Adrenal gland (tissue), 5 donors: ENCODE measurements at regions not wholly inside any gene's neighbourhood (a gene's known extent, or its start where the extent isn't known, plus 50 kb on each side); places are given as distances from the start of the nearest gene placed in this dataset.

Source experiments
- CTCF ChIP-seq, 6 experiments: fragments of 450-650 bp in 4 of 6; fragments of 200-600 bp in 2 of 6; sonication (generic) in 1 of 6; IDR thresholded peaks; 1 replicate in 5 of 6; 2 replicates in 1 of 6; pipeline versions ENCODE4 v1.5.1 to v1.8.0; 2016 to 2021; ENCODE audit warnings: antibody characterized with exemption in 6 of 6, mild to moderate bottlenecking in 2 of 6, moderate library complexity in 1 of 6
- POLR2A ChIP-seq, 2 donors: fragments of 450-650 bp; IDR thresholded peaks; one replicate each; pipeline ENCODE4 v1.6.1; 2017; ENCODE audit warnings: antibody characterized with exemption in 2 of 2, mild to moderate bottlenecking in 2 of 2, moderate library complexity in 1 of 2
- donor health status: DM: no; HTN: no; CAD: no.

DNA sequence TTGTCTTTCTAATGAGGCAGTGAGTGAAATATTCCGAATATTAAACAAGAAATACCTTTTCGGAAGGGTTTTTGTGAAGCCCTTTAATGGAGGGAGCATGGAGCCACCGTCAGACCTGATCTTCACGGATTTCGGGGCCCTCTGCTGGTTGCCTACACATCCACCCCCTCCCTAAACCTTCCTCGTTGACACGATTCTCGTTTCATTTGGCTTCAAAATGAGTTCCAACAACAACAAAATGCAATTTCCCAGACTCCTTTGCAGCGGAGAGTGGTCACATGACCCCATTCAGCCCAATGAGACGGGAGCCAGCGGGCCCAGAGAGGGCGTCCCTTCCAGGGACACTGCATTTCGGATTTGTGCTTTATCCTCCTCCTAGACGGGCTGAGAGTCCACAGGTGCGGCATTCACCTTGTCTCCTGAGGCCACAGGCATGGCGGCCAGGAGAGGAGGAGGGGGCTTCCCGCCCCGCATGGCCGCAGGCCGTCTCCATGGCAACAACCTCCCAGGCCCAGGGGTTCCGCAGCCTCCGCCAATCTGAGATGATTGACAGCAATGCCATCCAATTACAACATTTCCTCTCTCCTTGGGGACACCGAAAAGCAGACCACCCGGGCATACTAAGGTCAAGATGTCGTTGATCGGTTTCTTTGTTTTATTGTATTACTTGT, 259.8 kb downstream of the C16orf95 start:
- TF ChIP-seq CTCF (IDR thresholded peaks at IDR 0.05), result no peak
- no peak for TF ChIP-seq POLR2A (IDR thresholded peaks at IDR 0.05)
